ENCODE measurements at regions not wholly inside any gene's neighbourhood (a gene's known extent, or its start where the extent isn't known, plus 50 kb on each side); places are given as distances from the start of the nearest gene placed in this dataset.

- DNase-seq (ENCODE audit: low read depth, low spot score): no peak
- H3K27ac ChIP-seq: no peak overlapping the region
Observed at GRCh38 chr17:73799781-73800627, 155.8 kb upstream of the SDK2 start.

GRCh38 chr17:73800893-73801292, 156.6 kb upstream of the SDK2 start:
- no peak overlapping the region for H3K27ac ChIP-seq
- no peak for DNase-seq (ENCODE audit: low read depth, low spot score)

DNA sequence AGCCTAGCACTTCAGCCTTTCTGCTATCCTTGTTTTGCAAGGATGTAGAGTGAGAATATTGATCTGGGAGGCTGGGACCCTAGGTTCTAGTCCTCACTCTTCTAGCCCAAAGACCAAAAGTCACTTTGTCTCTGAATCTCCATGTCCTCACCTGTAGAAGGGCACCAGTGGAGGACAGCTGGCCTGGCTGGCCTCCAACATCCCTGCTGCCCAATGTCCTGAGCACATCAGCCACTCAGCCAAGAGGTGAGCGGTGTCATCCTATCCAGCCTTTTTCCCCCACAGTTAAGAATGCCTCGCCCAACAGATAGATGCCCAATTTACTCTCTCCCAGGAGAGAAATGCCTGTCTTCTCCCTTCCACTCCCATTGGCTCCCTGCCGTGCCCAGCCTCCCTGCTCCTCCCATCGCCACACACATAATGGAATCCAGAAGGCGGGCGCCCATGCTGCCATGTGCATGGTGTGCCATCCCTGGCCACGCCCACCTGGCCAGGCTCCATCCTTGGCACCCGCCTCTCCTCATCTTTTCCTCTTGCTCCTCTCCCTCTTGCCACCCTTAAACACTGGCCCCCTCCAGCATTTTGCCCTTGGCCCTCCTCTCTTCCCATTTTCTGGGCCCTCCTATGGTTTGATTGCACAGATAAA, 157.3 kb upstream of the SDK2 start:
- DNase-seq (ENCODE audit: low read depth, low spot score): no peak
- no peak overlapping the region for H3K27ac ChIP-seq

DNA sequence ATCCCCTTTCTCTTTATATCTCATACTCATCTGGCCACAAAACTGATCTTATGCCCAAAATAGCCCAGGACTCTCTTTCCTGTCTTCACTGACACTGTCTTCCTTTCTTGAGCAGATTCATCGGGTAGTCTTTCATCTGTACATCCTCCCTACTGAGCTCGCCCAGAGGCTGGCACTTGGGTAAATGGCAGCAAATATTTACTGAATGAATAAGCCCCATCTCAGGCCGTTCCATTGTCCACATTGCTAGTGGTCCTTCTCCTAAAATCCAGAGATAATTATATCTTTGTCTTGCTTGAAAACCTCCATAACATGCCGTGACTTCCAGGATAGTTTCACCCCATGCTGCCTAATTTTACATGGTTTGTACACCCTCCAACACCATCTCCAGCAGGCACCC, 158.1 kb upstream of the SDK2 start:
- H3K27ac ChIP-seq: no peak overlapping the region
- DNase-seq (ENCODE audit: low read depth, low spot score): no peak

- H3K27ac ChIP-seq: no peak overlapping the region
- DNase-seq (ENCODE audit: low read depth, low spot score): no peak
Observed at GRCh38 chr17:73802871-73803270, 158.6 kb upstream of the SDK2 start.

- H3K27ac ChIP-seq: no peak overlapping the region
- no peak for DNase-seq (ENCODE audit: low read depth, low spot score)
Observed at GRCh38 chr17:73803964-73804435, 159.8 kb upstream of the SDK2 start.

DNA sequence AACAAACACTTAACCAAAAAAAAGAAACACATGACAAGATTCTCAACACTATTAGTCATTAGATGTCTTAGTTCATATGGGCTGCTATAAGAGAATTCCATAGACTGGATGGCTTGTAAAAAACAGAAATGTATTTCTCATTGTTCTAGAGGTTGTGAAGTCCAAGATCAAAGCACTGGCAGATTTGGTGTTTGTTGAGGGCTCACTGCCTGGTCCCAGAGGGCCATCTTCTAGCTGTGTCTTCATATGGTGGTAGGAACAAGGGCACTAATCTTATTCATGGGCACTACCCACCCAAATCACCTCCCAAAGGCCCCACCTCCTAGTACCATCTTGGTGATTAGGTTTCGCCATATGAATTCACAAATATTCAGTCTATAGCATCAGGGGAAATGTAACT, 162.5 kb upstream of the SDK2 start:
- H3K27ac ChIP-seq: no peak overlapping the region
- no peak for DNase-seq (ENCODE audit: low read depth, low spot score)

GRCh38 chr17:73813201-73813600, 169.0 kb upstream of the SDK2 start:
- no peak overlapping the region for H3K27ac ChIP-seq
- no peak for DNase-seq (ENCODE audit: low read depth, low spot score)

DNA sequence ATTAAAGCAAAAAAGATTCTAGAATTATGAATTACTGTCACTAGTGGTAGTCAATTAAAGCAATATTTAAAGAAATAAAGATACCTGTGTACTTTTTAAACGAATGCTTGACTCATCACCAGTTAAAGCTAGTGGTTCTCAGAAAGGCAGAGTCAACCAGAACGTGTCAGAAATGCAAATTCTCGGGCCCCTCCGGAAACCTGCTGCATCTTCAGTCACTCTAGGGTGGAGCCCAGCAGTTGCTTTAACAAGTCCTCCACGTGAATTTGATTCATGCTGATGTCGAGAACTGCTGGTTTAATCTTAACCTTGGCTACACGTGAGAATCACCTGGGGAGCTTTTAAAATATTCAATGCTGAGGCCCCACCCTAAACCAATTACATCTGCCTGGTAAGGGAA, 169.8 kb upstream of the SDK2 start:
- DNase-seq (ENCODE audit: low read depth, low spot score): no peak
- H3K27ac ChIP-seq: no peak overlapping the region

DNA sequence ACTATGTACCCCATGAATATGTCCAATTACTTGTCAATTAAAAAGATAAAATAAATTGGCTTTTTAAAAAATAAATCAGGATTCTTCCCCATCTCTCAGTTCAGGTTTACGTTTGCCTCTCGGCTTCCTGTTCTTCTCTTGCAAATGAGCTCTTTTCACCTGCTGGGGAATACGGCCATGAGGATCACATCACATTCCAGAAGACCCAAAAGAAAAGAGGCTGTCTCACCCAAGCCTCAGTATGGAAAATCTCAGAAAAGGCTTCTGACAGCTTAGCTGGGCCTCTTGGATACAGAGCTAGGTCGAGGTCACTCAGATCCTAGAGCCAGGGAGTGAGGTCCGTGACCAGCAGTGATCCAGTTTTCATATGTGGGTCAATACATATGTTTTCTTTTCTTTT, 171.2 kb upstream of the SDK2 start:
- no peak for DNase-seq (ENCODE audit: low read depth, low spot score)
- H3K27ac ChIP-seq: no peak overlapping the region

DNA sequence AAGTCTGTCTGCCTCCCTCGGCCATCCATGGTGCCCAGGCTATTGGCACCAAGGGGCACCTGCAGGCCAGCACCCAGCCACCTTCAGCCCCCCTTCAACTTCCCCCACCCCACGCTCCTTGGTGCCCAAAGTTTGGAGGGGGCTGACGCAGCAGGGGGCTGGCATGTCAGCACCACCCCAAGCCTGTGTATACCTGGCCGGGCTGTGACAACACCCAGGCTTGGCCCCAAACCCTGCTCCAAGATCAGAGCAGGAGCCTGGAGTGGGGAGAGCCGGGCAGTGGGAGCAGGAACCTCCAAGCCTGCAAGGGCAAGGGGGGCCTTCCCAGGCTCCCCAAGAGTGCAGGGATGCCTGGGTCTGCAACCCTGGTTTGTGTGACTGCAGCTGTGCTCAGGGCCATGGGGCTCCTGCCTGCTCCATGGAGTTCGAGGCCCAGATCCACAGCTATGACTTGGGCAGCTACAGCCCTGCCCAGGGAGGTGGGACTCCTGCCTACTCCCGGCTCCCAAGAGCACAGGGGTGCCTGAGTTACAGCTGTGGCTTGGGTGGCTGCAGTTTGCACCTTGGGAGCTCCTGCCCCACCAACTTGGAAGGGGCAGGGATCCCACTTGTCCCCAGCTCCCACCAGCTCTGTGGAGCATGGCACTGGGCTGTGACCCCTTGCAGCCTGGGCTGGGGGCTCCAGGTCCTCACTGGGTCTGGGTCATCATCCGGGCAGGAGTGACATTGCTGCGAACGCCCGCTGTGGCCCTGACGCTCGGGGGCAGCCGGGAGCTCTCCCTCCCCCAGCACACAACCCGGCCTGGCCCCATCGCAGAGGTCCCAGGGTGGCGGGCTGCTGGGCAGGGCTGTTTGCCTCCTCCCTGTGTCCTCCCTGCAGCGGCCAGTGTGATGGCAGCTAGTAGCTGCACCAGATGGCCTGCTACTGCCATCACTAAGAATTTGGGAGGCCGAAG, 175.5 kb upstream of the SDK2 start:
- H3K27ac ChIP-seq: no peak overlapping the region
- no peak for DNase-seq (ENCODE audit: low read depth, low spot score)

- no peak for DNase-seq (ENCODE audit: low read depth, low spot score)
Observed at GRCh38 chr17:73820686-73821448, 176.6 kb upstream of the SDK2 start.

GRCh38 chr17:73821665-73822064, 177.4 kb upstream of the SDK2 start:
- H3K27ac ChIP-seq: no peak overlapping the region
- no peak for DNase-seq (ENCODE audit: low read depth, low spot score)

More at GRCh38 chr17:73820686-73821448, 176.6 kb upstream of the SDK2 start:
- H3K27ac ChIP-seq: no peak overlapping the region

DNA sequence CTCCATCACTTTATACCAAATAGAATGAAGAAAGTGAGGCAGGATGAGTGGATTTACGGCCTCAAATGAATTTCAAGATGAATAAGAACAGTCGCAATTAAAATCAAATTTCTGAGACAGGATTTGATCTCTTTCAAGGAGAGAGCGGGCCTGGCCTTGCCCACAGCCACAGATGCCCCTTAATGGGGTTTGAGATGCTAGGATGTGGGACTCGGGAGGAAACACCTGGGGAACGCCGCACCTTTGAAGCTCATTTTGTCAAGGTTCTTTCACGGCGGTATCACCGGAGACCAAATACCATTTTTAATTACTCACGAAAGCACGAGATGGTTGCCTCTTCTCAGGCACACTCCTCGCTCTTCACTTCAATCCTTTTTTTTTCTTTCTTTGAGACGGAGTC, 178.1 kb upstream of the SDK2 start:
- H3K27ac ChIP-seq: no peak overlapping the region
- no peak for DNase-seq (ENCODE audit: low read depth, low spot score)

DNA sequence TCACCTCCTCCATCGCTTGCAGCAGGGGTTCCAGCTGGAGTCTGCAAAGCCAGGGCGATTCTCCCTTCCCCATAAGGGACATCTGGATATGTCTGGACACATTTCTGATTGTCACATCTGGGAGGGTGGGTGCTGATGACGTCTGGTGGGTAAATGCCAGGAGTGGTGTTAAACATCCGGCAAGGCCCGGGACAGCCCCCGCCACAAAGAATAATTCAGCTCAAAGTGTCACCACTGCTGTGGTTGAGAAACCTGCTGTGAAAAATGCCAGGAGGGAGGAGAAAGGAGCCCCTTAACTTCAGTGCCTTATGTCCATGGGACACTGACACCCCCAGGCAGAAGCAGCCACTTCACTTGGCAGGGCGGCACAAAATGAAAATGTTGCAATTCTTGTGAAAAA, 179.4 kb upstream of the SDK2 start:
- DNase-seq (ENCODE audit: low read depth, low spot score): no peak
- no peak overlapping the region for H3K27ac ChIP-seq

- no peak overlapping the region for H3K27ac ChIP-seq
- no peak for DNase-seq (ENCODE audit: low read depth, low spot score)
Observed at GRCh38 chr17:73824321-73824720, 180.1 kb upstream of the SDK2 start.

GRCh38 chr17:73826181-73826871, 182.1 kb upstream of the SDK2 start:
- no peak overlapping the region for H3K27ac ChIP-seq

GRCh38 chr17:73826872-73827228, 182.6 kb upstream of the SDK2 start:
- no peak overlapping the region for H3K27ac ChIP-seq
- DNase-seq (ENCODE audit: low read depth, low spot score): no peak

More at GRCh38 chr17:73826181-73826871, 182.1 kb upstream of the SDK2 start:
- DNase-seq (ENCODE audit: low read depth, low spot score): no peak

GRCh38 chr17:73827627-73828291, 183.5 kb upstream of the SDK2 start:
- no peak overlapping the region for H3K27ac ChIP-seq
- no peak for DNase-seq (ENCODE audit: low read depth, low spot score)

All from epithelial cell of prostate (primary cell).